ENCODE measurements at regions not wholly inside any gene's neighbourhood (a gene's known extent, or its start where the extent isn't known, plus 50 kb on each side); places are given as distances from the start of the nearest gene placed in this dataset.

- TF ChIP-seq, protein P1, sequence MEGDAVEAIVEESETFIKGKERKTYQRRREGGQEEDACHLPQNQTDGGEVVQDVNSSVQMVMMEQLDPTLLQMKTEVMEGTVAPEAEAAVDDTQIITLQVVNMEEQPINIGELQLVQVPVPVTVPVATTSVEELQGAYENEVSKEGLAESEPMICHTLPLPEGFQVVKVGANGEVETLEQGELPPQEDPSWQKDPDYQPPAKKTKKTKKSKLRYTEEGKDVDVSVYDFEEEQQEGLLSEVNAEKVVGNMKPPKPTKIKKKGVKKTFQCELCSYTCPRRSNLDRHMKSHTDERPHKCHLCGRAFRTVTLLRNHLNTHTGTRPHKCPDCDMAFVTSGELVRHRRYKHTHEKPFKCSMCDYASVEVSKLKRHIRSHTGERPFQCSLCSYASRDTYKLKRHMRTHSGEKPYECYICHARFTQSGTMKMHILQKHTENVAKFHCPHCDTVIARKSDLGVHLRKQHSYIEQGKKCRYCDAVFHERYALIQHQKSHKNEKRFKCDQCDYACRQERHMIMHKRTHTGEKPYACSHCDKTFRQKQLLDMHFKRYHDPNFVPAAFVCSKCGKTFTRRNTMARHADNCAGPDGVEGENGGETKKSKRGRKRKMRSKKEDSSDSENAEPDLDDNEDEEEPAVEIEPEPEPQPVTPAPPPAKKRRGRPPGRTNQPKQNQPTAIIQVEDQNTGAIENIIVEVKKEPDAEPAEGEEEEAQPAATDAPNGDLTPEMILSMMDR (IDR thresholded peaks at IDR 0.05), result no peak
- no peak for TF ChIP-seq POLR2A (IDR thresholded peaks at IDR 0.05)
Measured at GRCh38 chr10:129106314-129106713, 360.7 kb upstream of the MGMT start.
